Islet of Langerhans (tissue), 1 donor: ENCODE measurements at regions not wholly inside any gene's neighbourhood (a gene's known extent, or its start where the extent isn't known, plus 50 kb on each side); places are given as distances from the start of the nearest gene placed in this dataset.

Experiments
- FAIRE-seq: peaks from one replicate; lab custom pipeline; 2011; peaks lifted over from hg19 to GRCh38; lab: Jason Lieb, UNC

DNA sequence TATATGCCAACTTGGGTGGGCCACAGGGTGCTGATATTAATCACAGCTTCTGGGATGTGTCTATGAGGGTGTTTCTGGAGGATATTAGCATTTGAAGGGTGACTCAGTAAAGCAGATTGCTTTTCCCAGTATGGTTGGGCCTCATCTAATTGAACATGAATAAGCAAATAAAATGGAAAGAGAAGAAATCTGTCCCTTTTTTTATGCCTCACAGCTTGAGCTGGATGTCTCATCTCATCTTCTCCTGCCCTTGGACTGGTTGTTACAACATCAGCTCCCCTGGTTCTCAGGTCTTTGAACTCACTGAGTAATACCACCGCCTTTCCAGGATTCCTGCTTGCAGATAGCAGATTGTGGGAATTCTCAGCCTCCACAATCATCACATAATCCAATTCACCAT is 1149.2 kb downstream of the PCDH18 start:
- no peak for FAIRE-seq

DNA sequence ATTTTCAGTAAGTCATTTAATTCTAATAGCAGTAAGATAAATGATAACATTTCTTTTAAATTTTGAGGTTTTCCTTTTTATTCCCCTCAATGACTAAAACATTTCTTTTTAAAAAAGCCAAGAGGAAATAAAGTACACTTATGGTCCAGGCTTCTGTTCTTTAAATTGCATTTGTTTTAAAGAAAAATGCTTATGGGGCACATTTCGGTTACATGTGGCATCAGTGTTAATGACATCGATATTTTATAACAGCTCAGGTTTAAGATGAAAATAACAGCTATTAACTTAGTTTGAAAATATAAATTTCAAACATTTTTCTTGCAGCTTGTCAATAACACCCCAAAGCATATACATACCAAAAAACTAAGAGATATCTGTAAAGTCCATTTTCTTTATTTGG is 1161.1 kb downstream of the PCDH18 start:
- FAIRE-seq = no peak

DNA sequence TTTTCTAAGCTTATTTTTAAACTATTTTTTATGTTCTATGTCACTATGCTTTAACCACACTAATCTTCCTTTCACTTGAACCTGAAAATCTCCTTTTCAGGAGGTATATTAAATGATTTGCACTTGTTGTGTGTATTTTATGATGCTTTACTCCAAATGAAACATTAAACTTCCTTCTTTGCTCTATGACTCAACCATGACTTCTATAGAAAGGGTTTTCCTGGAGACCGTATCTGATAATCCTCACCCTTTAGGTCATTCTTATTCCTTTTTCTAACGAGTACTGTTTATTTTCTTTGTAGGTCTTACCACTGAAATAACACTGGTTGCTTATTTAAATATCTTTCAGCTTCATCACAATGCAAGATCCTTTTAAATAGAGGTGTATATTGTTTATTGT is 1163.2 kb downstream of the PCDH18 start:
- FAIRE-seq = no peak

DNA sequence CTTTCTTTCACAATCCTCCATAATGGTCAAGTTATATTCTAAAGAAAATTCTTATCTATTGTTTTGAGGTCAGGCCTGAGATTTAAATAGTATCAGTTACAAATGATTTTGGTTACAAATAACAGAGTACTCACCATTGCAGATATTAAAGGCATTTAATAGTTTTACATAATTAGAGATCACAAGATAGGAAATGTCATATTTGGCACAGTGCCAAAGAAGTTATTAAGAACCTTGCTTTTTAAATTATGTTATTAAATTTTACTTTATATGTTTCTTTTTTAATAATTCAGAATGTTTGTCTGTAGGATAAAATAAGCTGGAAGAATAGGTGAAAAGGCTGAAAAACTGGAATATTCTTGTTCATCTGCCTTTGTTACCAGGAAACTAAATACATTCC is 1174.7 kb downstream of the PCDH18 start:
- no peak for FAIRE-seq

DNA sequence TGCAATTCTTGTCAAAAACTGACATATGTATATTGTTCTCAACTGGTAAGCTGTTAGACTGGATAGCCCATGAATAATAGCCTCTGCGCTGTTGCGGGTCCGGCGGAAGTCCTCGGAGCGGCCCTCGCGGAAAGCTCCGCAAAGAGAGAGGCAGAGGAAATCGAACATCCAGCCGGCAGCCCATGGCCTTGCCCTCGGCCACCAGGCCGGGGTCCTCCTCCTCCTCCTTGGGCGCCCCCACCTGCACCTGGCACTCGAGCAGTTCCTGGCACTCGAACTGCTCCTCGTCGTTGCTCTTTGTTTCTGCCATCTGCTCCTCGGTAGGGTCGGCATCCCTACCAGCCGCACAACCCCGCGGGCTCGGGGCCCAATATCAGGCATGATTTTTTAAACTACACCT is 1176.3 kb downstream of the PCDH18 start:
- FAIRE-seq = no peak

DNA sequence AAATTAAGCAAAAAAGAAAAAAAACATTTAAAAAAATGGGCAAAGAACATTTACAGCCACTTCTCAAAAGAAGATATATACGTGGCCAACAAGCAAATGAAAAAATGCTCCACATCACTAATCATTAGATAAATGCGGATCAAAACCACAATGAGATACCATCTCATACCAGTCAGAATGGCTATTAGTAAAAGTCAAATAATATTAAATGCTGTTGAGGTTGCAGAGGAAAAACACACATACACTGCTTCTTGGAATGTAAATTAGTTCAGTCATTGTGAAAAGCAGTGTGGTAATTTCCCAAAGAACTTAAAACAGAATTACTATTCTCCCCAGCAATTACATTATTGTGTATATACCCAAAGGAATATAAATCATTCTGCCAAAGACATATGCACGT is 1189.0 kb downstream of the PCDH18 start:
- no peak for FAIRE-seq

DNA sequence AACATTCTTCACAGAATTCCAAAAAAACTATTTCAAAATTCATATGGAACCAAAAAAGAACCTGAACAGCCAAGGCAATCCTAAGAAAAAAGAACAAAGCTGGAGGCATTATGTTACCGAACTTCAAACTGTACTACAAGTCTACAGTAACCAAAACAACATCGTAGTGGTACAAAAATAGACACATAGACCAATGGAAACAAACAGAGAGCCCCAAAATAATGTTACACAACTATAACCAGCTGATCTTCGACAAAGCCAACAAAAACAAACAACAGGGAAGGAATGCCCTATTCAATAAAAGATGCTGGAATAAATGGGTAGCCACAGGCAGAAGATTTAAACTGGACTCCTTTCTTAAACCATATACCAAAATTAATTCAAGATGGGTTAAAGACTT is 1189.6 kb downstream of the PCDH18 start:
- no peak for FAIRE-seq

DNA sequence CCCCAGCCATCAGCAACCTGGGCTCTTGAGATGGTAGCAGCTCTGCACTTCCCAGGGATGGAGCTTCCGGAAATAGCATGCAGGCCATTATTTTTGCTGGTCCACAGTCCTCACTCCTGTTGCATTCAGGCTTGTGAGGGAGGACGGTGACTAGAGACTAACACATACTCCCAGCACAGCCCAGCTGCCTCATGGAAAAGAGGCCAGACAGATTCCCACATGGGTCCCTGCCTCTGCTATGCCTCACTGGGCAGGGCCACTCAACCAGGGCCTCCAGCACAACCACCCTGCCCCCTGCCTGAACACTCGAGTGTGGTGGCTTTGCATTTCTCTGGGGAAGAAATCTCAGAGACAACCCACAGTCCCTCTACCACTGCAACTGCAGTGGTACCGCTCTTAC is 1195.1 kb downstream of the PCDH18 start:
- FAIRE-seq = no peak

DNA sequence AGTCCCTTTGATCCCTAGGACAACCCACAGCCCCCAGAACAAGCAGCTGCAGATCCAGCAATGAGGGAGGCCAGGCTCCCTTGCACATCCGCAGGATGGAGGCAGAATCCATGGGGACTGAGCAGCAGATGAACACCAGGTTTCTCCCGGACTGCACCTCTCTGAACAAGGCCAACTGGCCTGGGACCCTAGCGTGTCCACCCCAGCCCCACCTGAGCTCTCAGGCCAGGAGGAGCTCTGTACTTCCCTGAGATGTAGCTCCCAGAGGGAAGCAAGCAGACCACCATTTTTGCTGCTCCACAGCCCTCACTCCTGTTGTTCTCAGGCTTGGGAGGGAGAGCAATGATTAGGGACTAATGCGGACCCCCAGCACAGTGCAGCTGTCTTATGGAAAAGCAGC is 1195.8 kb downstream of the PCDH18 start:
- no peak for FAIRE-seq

DNA sequence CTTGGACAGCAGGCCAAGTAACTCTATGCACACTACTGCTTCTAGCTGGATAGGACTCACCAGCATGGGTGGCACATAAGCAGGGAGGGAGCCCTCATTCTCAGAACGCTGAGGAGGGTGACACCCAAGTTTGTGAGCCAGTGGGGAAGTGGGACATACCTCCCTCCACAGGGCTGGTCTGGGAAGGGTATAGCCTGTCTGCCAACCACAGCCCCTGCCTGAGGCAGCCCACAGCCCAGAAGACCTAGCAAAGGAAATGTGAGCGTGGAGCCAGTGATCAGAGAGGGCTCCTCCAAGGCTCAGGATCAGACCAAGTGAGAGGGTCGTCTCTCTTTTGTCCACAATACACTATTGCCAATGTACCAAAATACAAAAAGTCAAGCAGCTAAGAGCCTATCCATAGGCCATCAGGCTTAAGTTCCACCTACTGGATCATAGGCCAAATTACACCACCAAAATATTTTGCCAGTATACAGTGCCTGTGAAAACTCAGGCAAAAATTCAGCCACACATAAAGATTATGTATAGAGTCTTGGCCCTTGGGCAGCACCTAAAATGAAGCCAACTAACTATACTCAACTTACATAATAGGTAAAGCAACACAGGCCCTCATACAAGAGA is 1203.1 kb downstream of the PCDH18 start:
- FAIRE-seq = no peak

DNA sequence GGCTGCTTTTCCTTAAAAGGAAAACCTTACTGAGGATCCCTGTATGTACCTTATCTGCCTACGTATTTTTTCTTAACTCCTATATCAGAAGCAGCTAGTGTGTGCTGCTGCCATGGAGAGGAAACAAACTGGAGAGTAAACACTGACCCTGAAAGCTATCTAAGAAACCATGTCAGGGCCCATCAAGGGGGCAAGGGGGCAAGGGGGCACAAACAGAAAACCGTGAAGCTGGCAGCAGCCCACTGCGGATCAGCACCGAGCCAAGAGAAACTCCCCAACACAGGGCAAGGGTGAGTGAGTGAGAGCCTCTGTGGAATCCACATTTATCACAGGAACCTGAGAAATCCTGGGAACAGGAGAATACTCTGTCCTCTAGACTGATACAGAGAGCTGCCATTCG is 1204.2 kb downstream of the PCDH18 start:
- no peak for FAIRE-seq

DNA sequence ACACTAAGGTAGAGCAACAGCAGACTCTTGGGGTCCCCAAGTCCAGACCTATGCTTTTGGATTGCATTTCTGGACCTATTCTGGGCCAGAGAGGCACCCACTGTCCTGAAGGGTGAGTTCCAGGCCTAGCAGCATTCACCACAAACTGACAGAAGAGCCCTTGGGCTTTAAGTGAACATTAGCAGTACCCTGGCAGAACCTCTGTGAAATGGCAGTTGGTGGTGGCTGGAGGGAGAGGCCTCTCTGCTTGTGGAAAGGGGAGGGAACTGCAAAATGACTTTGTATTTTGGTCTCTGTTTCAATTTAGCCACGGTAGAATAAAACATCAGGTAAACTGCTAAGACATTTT is 1211.9 kb downstream of the PCDH18 start:
- no peak for FAIRE-seq

DNA sequence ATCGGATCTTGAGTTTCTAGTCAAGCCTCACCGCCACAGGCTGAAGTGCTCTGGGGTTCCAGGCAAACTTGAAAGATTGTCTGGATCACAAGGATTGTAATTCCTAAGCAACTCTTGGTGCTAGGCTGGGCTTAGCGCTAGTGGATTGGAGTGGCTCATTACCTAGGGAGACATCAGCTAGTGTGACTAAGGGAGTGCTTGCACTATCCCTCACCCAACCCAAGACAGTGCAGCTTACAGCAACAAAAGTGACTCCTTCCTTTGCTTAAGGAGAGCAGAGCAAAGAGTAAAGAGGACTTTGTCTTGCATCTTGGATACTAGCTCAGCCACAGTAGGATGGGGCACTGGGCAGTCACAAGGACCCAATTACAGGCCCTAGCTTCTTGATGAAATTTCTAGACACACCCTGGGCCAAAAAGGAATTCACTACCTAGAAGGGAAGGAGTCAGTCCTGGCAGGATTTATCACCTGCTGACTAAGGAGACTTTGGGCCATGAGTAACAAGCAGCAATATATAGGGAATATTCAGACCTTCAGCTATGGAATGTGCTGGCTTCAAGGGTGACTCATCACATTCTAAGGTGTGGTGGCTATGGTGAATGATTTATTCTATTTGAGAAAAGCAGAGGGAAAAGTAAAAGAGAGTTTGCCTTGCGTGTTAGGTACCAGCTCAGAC is 1212.4 kb downstream of the PCDH18 start:
- FAIRE-seq = no peak

DNA sequence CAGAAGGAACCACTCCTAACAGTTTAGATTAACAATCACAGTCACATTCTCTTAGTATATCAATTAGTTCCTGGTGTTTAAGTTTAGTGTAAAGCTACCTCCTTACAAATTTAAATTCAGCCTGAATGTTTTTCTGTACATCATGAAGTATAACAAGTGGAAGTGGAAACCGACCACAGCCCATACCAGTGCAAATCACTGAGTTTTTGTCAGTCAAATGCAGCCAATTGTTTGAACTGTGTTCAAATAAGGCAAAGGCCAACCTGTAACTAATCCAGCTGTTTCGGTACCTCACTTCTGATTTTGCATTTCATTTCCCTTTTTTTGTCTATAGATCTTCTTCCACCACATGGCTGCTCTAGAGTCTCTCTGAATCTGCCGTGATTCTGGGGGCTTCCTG is 1215.3 kb downstream of the PCDH18 start:
- no peak for FAIRE-seq

DNA sequence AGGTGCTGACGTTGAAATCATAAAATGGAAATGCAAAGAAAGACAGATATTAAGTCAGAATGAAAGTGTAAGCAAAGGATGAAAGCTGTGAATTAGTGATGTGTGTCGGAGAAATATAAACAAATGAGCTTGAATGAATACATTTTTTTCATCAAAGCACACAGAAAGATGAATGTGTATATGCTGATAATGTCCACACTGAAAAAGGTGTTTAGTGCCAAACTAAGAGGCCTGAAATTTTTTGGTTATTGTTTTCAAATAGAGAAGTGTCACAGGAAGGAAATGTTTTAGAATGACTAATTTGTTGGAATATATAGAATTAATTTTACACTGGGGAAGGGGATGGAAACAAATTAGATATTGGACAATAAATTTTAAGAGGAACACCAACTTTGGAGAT is 1217.6 kb downstream of the PCDH18 start:
- no peak for FAIRE-seq

DNA sequence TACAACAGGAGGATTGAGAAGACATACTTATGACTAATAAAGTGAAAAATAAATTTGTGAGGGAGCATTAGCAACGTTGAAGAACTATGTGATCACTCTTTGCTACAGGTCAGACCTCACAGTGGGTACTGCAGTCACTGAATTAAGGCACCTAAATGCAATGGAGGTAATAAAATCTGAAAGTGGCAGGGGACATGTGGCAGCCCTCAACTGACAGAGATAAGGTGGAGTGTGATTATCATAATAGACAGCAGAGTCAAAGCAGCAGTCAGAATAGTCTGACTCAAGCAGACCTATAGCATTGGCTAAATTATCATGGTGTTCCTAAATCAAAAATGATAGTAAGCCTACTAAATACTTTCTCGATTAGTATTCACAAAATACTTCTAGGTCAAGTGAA is 1220.5 kb downstream of the PCDH18 start:
- no peak for FAIRE-seq

DNA sequence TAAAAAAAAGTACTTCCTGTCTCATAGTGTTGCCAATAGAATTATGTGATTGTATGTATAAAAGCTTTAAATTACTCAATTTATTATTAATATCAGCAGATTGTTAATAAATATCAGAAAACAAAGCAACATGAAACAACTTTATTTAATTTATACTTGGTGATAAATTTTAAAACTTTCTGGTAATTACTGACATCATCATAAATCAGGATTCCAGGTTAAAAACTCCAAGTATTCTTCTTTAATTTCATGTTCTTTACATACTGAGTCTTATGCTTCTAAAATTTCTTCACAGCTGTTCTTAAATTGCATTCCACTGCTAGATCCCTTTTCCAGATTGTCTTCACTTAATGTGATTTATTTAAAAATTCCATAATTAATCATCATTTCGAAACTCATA is 1224.5 kb downstream of the PCDH18 start:
- no peak for FAIRE-seq

DNA sequence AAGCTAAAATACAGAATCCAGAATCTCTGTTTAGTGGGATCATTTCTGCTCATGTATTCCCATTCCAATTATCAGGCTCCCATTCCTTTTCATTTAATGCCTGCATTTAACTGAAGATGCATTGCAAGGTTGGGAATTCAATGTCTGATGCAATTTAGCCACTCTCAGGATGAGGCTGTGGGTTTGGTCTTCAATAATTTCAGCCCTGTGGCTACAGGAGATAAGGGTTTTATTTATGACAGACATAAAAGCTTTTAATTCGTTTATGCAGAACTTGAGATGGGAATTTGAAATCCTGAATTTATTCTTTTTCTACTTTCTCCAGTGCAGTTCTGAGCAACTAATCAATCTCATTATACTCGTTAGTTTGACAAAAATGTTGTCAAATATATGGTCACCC is 1225.9 kb downstream of the PCDH18 start:
- no peak for FAIRE-seq

DNA sequence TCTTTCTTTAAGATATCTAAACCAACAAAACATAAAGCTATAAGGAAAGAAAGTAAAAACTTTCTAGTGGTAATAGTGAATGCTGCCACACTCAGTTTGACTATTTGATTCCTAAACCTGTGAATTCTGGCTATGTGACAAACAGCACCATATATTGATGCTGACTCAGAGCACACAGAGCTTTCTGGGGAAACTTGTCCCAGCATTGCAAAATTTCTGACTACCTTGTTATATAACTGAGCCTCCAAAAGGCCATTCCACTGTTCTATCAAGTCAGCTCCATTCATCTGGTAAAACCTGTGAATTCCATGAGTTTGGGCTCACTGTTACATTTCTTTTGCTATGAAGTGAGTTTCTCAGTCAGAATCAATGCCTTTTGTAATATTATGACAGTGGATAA is 1229.7 kb downstream of the PCDH18 start:
- FAIRE-seq = no peak

DNA sequence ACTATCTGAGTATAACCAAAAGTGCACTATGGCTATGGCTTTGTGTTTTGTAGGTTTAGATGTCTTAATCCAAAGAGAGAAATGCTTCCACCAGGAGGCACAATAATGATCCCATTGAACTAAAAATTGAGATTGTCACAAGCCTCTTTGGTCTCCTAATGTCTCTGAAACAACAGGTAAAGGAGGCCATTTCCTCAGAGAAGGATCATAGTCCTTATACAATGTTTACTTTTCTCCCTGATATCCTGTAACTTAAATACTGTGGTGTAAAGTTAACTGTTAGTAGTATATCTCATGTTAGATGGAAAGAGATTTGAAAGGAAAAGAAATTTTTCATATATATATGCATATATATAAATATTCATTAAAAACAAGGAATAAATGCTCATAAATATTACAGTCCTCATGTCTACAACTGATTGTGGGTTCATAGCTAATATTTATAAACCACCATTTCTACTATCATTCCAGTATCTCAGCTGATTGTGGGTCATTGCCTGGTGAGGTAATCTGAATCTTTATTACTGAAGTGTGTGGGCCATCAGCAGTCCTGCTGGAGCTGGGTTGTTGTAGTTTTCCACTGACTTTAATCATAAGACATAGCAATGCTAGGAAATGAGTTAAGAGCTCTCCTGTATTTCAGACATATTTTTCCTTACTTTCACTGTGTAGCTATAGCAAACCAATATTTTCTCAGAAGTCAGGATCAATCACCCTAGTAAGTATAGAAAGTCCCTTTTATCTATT is 1230.4 kb downstream of the PCDH18 start:
- FAIRE-seq = no peak

DNA sequence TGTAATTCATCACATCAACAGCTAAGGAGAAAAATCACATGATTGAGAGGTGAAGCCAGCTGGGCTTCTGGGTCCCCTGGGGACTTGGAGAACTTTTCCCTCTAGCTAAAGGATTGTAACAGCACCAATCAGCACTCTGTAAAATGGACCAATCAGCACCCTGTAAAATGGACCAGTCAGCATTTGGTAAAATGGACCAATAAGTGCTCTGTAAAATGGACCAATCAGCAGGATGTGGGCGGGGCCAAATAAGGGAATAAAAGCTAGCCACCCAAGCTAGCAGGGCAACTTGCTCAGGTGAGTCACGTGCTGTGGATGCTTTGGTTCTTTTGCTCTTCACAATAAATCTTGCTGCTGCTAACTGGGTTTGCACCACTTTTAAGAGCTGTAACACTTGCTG is 1248.3 kb downstream of the PCDH18 start:
- FAIRE-seq = no peak

DNA sequence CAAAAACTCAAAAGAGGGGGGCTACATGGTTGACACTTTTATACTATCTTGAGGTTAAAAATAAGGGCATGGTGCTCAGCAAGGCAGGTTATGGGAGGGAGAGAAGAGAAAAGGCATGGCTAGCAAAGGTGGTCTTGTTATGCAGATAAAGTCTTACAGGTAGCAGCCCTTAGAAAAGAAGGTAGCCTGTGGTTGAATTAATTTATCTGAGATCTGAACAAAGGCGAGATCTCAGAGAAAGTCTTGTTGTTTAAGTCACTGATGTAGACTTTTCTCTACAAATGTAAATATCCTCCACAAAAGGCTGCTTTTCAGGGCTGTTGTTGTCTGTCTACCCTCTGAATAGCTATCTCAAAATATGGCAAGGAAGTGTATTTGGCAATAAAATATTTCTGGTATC is 1250.4 kb downstream of the PCDH18 start:
- FAIRE-seq = no peak

DNA sequence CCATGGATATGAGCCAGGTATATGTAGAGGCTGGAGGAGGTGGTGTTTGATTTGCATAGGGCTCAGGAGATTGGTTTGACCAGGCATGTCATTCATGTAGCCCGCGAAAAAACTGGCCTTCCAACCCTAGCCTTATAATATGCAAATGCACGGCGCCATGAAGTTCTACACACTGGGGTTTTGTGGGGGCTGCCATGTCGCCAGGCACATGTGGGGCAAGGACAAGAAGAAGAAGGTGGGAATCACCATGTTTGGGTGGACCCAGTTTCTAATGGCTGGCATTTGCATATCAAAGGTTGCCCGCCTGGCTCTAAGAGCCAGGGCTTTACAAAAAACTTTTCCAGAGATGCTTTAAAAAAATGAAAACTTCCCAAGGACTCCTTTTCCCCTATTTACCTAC is 1251.0 kb downstream of the PCDH18 start:
- no peak for FAIRE-seq

DNA sequence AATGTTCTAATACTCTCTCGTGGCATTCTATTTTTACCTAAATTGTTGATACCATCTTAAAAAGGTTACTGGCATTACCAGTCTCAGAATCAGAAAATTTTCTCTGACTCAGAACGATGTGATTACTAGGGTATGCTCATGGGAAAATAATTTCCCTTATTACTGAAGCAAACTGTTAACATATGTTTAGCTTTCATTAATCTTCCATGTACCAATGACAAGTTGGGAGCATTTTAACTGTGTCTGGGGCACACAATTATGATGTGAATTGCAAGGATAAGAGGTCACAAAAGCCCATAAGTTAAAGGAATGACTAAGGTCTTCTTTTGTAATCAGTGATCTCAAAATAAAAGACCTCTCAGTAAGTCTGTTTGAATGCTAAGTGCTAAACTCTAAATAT is 1254.6 kb downstream of the PCDH18 start:
- FAIRE-seq = no peak
